ENCODE measurements at regions not wholly inside any gene's neighbourhood (a gene's known extent, or its start where the extent isn't known, plus 50 kb on each side); places are given as distances from the start of the nearest gene placed in this dataset.

- no peak for DNase-seq (ENCODE audit: low spot score)
Observed at GRCh38 chr2:220491670-220492069, 864.2 kb downstream of the SLC4A3 start.

- DNase-seq (ENCODE audit: low spot score), result no peak
Observed at GRCh38 chr2:220493871-220494525, 866.6 kb downstream of the SLC4A3 start.

GRCh38 chr2:220496513-220496912, 869.1 kb downstream of the SLC4A3 start:
- no peak for DNase-seq (ENCODE audit: low spot score)

DNA sequence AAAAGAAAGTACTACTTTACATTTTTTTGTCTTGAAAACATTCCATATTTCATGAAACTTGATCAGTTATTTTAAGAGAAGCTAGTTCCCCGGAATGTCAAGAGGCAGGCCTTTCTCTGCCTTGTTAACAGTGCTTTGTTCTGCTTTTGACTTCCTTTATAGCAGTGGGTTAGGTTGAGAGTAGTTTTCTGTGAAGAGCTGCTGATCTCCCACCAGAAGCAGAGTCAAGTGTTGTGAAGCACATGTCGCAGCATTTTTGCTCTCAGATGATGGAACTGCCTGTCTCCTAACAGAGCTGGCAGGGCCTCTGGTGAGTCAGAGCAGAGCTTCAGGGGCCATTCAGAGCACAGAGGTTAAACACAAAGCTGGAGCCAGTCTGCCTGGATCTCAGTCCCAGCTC, 871.8 kb downstream of the SLC4A3 start:
- peak; percentile 70 for DNase-seq (ENCODE audit: low spot score)

DNA sequence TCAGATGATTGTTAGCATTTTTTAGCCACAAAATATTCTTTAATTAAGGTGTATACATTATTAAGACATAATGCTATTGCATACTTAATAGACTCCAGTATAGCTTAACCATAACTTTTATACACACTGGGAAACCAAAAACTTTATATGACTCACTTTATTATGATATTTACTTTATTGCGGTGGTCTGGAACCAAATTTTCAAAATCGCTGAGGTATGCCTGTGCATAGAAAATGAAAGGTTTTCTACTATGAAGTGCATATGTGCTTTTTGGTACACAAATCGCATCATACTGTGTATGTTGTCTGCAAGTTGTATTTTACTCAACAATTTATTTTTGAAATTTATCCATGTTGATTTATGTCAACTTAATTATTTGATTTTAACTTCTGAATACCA, 875.1 kb downstream of the SLC4A3 start:
- DNase-seq (ENCODE audit: low spot score), result no peak

- no peak for DNase-seq (ENCODE audit: low spot score)
Observed at GRCh38 chr2:220503431-220503830, 876.0 kb downstream of the SLC4A3 start.

- peak; percentile 67 for DNase-seq (ENCODE audit: low spot score)
Observed at GRCh38 chr2:220504938-220505503, 877.6 kb downstream of the SLC4A3 start.

GRCh38 chr2:220506466-220506865, 879.0 kb downstream of the SLC4A3 start:
- DNase-seq (ENCODE audit: low spot score), result no peak

DNA sequence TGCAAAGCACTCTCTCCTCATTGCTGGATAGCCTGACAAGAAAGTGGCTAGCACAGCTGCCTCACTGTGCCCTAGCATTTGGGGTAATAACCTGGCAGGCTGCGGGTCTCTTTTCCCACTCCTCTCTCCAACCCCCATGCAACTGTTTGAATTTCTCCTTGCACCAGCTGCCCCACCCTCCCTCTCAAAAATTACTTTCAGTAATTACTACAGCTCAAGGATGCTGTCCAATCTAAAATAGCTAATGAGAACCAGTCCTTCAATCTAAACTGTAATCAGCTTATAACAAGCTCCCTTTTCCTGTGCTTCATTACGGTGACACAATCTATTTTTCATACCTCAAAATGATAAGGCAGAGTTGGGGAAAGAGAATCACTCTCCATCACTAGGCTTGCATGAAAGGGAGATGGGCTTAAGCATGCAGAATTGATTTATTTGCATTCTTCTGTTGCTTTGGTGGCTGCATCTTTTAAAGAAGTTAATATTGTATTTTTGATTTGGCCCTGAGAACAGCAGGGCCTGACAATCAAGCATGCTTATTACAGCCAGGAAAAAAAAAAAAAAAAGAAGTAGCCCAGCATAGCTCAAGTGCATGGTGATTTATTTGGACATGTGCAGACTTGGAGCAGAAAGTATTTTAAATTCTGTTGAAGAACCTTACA, 881.8 kb downstream of the SLC4A3 start:
- DNase-seq (ENCODE audit: low spot score), result no peak

DNA sequence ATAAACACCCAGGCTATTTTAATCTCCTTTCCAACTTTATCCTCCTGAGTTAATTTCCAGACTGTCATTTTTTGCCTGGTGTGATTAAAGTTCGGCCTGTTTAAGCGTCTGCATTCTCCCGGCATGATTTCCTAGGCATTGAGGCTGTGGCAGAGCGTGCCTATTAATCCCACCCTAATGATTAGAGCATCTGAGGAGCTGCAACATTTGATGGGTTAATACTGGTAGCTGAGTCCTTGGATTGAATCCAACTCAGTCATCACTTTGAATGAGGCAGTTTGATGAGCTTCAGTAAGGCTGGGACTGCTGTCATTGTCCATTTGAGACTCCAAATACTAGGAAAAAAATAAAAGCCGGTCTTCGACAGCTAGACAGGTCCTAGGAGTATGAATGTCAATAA, 882.5 kb downstream of the SLC4A3 start:
- DNase-seq (ENCODE audit: low spot score), result no peak

DNA sequence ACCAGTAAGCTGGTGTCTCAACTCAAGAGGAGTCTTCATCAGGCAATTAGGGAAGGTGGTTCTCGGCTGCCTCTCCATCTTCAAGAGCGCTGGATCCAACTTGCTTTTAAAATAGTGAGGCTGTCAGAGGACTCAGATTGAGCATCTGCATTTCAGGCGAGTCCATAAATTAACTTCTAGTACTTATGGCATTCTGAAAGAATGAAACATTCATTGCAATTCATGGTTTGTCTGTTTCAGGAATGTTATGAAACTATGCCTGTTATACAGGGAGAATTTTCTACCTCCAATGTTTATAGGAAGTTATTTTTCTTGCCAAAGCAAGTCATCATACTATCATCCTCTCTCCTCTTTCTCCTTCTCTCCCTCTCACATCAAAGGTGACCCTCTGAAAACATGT, 883.2 kb downstream of the SLC4A3 start:
- DNase-seq (ENCODE audit: low spot score), result peak; percentile 40

- peak; percentile 62 for DNase-seq (ENCODE audit: low spot score)
Observed at GRCh38 chr2:220512419-220512818, 885.0 kb downstream of the SLC4A3 start.

GRCh38 chr2:220513573-220514288, 886.3 kb downstream of the SLC4A3 start:
- DNase-seq (ENCODE audit: low spot score), result no peak

- no peak for DNase-seq (ENCODE audit: low spot score)
Observed at GRCh38 chr2:220521551-220521950, 894.1 kb downstream of the SLC4A3 start.

DNA sequence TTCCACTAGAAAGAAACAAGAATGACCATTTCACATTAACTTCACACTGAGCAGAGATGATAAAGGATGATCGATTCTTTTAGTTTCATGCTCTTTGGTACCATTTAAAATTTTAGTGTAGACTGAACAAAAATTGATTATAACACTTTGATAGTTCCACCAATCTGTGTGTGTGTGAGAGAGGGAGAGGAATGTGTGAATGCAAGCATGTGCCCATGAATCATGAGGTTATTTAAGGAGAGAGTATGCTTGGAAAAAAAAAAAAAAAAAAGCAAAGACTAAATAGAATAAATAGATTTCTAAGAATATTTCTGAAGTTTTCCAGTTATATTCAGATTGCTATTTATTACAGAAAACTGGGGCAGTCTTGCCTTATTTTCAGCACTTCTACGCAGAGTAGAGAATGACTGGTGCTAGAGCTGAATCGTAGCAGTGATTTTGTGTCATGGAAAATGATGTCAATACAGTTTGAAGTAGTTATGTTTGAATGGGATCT, 900.8 kb downstream of the SLC4A3 start:
- no peak for DNase-seq (ENCODE audit: low spot score)

DNA sequence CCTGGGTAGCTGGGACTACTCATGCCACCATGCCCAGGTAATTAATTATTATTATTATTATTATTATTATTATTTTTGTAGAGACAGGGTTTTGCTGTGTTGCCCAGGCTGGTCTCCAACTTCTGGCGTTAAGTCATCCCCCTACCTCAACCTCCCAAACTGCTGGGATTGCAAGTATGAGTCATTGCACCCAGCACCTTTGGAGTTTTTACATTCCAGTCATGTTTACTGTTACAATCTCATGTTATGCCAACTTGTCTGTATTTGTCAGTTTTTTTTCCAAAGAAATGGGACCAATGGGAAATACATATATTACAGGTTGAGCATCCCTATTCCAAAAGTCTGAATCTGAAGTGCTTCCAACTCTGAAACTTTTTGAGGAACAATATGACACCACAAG, 903.8 kb downstream of the SLC4A3 start:
- DNase-seq (ENCODE audit: low spot score), result no peak

GRCh38 chr2:220533485-220533884, 906.1 kb downstream of the SLC4A3 start:
- peak; percentile 89 for DNase-seq (ENCODE audit: low spot score)

DNA sequence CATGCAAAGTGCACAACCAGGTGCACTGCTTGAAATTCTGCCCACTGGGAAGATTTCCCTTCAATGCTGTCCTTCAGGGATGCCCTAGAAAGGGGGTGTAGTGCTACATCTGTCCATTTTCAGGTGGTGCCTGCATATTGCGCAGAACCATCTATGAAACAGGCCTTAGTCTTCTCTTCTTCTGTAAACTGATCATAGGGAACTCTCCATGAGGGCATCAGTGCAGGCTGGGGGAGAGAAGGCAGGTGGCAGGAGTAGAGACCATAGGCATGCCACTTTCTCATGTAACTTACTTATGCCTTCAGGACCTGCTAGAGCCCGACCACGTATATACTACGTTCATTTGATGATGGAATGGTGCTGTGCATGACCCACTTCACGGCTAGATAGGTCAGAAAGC, 912.1 kb downstream of the SLC4A3 start:
- DNase-seq (ENCODE audit: low spot score), result no peak

GRCh38 chr2:220544049-220544448, 916.6 kb downstream of the SLC4A3 start:
- DNase-seq (ENCODE audit: low spot score), result no peak

DNA sequence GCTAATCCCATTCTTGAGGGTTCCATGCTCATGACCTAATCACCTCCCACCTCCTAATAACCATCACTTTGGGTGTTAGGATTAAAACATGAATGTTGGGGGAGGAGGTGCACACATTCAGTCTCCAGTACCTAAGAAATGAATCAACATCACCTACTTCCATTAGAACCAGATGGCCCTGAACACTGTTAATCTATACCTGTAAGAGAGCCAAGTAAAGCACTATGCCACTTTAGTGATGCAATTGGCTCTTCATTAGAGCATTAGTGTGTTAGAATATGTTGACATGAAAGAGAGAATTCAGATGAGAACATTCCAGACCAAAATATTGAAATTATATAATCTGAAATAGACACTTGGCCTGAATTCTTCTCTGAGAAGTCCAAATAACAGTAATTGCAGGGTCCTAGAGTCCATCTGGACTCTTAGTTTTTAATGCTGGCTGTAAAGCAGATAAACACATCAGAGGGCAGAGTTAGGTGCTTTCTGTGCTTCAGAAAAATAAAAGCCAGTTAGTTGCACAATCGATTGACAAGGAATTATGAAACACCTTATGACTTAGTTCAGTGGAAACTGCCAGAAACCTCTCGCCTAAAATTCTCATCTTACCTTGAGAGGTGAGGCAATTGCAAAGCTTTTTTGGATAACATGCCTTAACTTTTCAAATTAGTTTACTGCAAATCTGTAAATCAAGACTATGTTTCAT, 923.7 kb downstream of the SLC4A3 start:
- DNase-seq (ENCODE audit: low spot score), result no peak

GRCh38 chr2:220552790-220553535, 925.5 kb downstream of the SLC4A3 start:
- DNase-seq (ENCODE audit: low spot score), result no peak
